Stimulated activated CD8-positive, alpha-beta memory T cell treated with anti-CD3 and anti-CD28 coated beads, Interleukin-12 subunit alpha, Interleukin-12 subunit beta, amount 100 ng/mL, for 4 hours (primary cell): ENCODE measurements at regions not wholly inside any gene's neighbourhood (a gene's known extent, or its start where the extent isn't known, plus 50 kb on each side); places are given as distances from the start of the nearest gene placed in this dataset.
"Not testable (repeated sequence)": the region's sequence is repeated elsewhere in the genome, so short reads cannot be mapped to it uniquely, and the experiment has no call there.

Experiments
- DNase-seq: peaks from one replicate; pipeline ENCODE4 v3.0.0-alpha.2; 2020; ENCODE audit warnings: low read depth

DNA sequence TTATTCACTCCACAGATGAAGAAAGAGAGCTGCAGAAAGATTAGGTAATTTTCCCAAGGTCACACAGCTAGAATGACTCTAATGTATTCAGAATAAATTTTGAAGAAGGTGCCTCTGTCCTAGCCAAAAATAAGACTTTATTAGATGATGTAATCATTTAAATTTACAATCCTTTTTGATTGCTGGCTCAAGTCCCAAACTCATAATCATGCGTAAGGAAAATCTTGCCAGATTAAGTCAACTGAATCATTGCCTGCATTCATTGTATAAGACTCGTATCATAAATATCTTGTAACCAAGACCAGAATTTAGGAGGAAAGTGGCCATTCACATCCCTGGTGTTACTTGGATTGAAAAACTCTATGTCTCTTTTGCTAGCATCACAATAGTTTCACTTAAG is 53.1 kb upstream of the STK39 start:
- DNase-seq: no peak

- DNase-seq: no peak
Measured at GRCh38 chr2:168304024-168304681, 56.8 kb upstream of the STK39 start.

- DNase-seq: no peak
Measured at GRCh38 chr2:168307379-168307778, 60.0 kb upstream of the STK39 start.

- DNase-seq: no peak
Measured at GRCh38 chr2:168310580-168310979, 63.2 kb upstream of the STK39 start.

GRCh38 chr2:168311261-168311910 is 64.0 kb upstream of the STK39 start:
- DNase-seq: no peak

GRCh38 chr2:168312036-168312822 is 64.8 kb upstream of the STK39 start:
- DNase-seq: no peak

DNA sequence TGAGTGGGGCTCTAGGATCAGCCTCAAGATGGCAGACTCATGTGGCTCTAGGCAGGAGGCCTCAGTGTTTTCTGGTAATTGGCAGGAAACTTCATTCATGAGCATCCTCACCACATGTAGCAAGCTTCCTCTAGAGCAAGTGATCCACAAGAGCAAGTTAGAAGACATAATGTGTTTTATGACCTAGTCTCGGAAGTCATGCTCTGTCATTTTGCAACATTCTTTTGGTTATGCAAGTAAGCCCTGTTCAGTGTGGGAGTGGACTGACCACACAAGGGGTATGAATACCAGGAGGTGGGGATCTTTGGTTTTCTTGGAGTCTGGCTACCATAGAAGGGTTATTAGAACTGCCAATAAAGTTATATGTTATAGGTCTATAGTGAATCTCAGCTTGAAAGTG is 66.8 kb upstream of the STK39 start:
- DNase-seq: no peak

- no peak for DNase-seq
Measured at GRCh38 chr2:168315331-168316072, 68.1 kb upstream of the STK39 start.

DNA sequence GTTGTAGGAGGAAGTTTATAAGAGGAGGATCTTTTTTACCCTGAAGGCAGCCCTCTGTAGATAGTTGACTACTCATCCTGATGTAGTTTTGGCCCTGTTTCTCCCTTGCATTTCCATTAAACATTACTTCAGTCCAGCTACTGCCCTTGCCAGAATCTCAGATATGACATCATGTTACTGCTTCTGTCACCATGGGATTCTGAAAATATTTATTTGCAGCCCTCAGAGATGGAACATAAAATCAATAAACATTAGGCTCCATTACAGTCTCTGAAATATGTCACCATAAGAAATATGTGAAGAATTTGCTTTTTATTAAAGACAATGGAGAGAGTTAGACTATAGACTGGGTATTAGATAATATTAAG is 68.7 kb upstream of the STK39 start:
- no peak for DNase-seq

DNA sequence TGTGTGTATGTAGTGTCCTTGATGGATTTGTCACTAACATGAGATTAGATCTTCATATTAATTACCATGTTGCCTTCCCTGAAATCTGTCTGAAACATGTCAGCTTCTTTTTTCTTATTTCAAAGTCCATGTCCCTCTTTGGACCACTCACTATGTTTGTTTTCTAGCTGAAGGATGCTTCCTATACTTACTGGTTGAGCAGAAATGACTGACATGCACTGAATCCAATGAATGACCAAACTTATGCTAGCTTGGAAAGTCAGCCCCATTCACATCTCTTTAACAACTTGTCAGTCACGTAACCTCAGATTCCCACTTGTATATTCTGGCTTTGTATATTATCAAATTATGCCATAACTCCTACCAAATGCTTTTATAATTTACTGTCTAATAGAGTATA is 69.9 kb upstream of the STK39 start:
- no peak for DNase-seq

- no peak for DNase-seq
Measured at GRCh38 chr2:168320267-168320666, 72.9 kb upstream of the STK39 start.

- no peak for DNase-seq
Measured at GRCh38 chr2:168322325-168323007, 75.1 kb upstream of the STK39 start.

DNA sequence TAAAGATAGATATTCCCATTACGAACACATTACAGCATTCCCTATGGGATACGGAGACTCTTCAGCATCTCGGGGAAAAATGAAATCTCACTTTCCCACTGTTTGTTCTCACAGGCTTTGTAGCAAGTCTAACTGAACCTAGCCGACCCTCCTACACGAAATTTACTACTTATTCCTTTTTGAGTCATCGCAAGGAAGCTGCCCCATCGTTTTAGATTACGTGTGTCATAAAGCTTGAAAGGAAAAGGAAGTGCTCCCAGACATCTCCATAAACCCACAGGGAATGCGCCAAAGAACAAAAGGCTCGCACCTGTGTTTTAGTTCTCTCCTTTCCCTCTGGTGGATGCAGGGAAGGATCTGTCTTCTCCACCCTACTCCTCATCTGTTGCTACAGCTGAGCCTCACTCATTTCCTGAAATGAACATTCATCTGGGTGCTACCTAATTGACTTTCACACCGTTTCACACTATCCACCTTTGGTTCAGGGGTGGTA is 76.2 kb upstream of the STK39 start:
- no peak for DNase-seq

GRCh38 chr2:168326572-168326971 is 79.2 kb upstream of the STK39 start:
- DNase-seq: no peak

DNA sequence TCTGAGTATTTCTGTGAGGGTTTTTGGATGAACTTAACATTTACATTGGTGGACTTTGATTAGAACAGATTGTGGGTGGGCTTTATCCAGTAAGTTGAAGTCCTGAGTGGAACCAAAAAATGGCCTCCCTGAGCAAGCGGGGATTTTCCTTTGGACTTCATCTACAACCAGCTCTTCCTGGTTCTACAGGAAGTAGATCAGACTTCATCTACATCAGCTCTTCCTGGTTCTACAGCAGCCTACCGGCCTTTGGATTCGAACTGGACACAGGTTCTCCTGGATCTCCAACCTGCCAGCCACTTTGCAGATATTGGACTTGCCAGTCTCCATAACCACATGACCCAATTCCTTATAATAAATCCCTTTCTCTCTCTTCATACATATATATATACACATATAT is 79.9 kb upstream of the STK39 start:
- no peak for DNase-seq

DNA sequence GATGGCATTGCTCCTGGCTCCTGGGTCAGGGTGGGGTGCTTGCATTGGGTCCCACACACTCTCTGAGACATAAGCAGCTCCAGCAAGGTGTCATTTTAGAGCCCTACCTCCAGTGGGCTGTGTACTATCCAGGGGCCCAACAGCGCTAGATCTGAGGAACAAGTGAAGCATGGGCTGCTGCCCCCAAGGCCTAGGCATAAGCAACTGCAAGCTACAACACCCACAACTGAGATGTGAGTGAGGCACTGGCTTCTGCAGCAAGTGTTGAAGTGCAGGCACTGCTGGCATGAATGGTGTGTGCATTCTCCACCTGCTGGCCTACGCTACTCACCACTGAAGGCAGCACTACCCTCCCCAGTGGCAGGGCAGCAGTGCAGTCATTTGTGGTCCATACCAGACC is 81.0 kb upstream of the STK39 start:
- DNase-seq: no peak

- no peak for DNase-seq
Measured at GRCh38 chr2:168330624-168331423, 83.4 kb upstream of the STK39 start.

- not testable (repeated sequence) for DNase-seq
Measured at GRCh38 chr2:168335254-168335653, 87.9 kb upstream of the STK39 start.

DNA sequence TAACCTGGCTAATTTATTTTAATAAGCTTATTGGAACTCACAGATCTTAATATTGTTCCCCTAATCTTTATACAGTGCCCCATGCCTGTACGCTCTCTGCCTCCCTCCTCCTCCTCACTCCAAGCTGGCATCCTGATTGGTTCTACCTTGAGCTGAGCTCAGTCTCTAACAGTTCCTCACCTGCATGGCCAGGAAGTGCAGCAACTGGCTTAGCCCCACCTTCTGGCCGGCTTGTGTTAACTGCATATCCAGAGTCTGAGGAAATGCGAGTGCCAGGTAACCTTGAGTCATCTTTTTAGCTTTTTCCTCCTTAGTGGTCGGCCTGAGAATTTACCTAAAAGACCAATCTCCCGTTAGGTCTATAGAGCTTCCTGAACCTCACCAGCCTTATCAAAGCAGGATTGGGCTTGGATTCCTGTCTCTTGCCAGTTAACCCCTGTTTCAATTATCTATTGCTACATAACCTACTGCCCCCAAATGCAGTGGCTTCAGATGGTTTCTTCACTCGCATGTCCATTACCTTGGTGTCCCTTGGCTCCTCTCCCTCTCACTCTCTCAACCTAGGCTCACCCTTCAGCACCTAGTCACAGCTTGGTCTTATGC is 89.5 kb upstream of the STK39 start:
- DNase-seq: no peak

DNA sequence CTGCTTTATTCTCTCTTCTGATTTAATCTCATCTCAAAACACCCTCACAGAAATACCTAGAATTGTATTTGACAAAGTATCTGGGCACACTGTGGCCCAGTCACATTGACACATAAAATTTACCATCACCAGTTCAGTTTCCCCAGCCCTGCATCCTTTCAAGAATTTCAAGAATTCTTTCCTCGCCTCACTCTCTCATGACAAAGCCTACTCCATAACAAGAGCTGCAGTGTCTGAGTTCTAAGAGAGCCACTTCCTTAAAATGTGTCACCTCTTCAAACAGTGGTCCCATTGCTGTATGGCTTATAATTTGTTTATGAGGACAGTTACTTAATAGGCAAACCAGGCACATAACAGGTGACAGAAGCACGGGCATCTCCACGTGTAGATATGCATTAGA is 90.9 kb upstream of the STK39 start:
- DNase-seq: no peak
